ENCODE measurements at regions not wholly inside any gene's neighbourhood (a gene's known extent, or its start where the extent isn't known, plus 50 kb on each side); places are given as distances from the start of the nearest gene placed in this dataset.

- no peaks in the 10 kb centered on the region for H3K27me3 ChIP-seq (ENCODE audit: insufficient read depth, low read depth)
- POLR2A ChIA-PET (ENCODE audit: unreplicated experiment) = no interaction called here
- no peaks in the 10 kb centered on the region for H3K9me3 ChIP-seq (ENCODE audit: insufficient read depth, low read depth)
- no peaks in the 10 kb centered on the region for H3F3A ChIP-seq (ENCODE audit: insufficient read depth, low read depth)
- CTCF ChIA-PET = no interaction called here
- H3K79me2 ChIP-seq (ENCODE audit: low read depth) = no peaks in the 10 kb centered on the region
- H3K36me3 ChIP-seq (ENCODE audit: low read depth) = no peaks in the 10 kb centered on the region
- no peak overlapping the region for H3K4me2 ChIP-seq
- no peak for DNase-seq
- BruUV-seq (replicated peaks) = no TSS peak
- H2AFZ ChIP-seq = no peak overlapping the region
- H3K4me3 ChIP-seq = no peak overlapping the region
- no peaks in the 10 kb centered on the region for H3K9me2 ChIP-seq (ENCODE audit: insufficient read depth)
- H3K27ac ChIP-seq = no peak overlapping the region
- intact Hi-C loops (cut with micrococcal nuclease; ENCODE audit: unreplicated experiment) = no loop called here
- H4K20me1 ChIP-seq (ENCODE audit: insufficient read depth) = no peaks in the 10 kb centered on the region
- H3K4me1 ChIP-seq (replicated peaks; ENCODE audit: insufficient read depth) = no peaks in the 10 kb centered on the region
- TF ChIP-seq CTCF (conservative IDR thresholded peaks at IDR 0.05) (no peak), EZH2 (IDR thresholded peaks at IDR 0.05; ENCODE audit: low read depth) (no peak)
These were observed 190.7 kb upstream of the CXCR4 start for GRCh38 chr2:136308611-136309010.

GRCh38 chr2:136306836-136307235 lies 188.9 kb upstream of the CXCR4 start:
- intact Hi-C loops (cut with micrococcal nuclease; ENCODE audit: unreplicated experiment) = no loop called here
- no peaks in the 10 kb centered on the region for H3K27me3 ChIP-seq (ENCODE audit: insufficient read depth, low read depth)
- ChIA-PET POLR2A (ENCODE audit: unreplicated experiment) (no interaction called here), CTCF (no interaction called here)
- no peaks in the 10 kb centered on the region for H3K4me1 ChIP-seq (replicated peaks; ENCODE audit: insufficient read depth)
- H3F3A ChIP-seq (ENCODE audit: insufficient read depth, low read depth) = no peaks in the 10 kb centered on the region
- no peak overlapping the region for H3K4me2 ChIP-seq
- H3K27ac ChIP-seq = no peak overlapping the region
- no peak overlapping the region for H3K4me3 ChIP-seq
- no peak overlapping the region; the same call in 1 of the 2 replicates for H2AFZ ChIP-seq
- TF ChIP-seq CTCF (conservative IDR thresholded peaks at IDR 0.05) (no peak), EZH2 (IDR thresholded peaks at IDR 0.05; ENCODE audit: low read depth) (no peak)
- no peak for DNase-seq
- no peaks in the 10 kb centered on the region for H3K36me3 ChIP-seq (ENCODE audit: low read depth)
- no peaks in the 10 kb centered on the region for H3K9me2 ChIP-seq (ENCODE audit: insufficient read depth)
- no TSS peak for BruUV-seq (replicated peaks)
- H4K20me1 ChIP-seq (ENCODE audit: insufficient read depth) = no peaks in the 10 kb centered on the region
- no peaks in the 10 kb centered on the region for H3K9me3 ChIP-seq (ENCODE audit: insufficient read depth, low read depth)
- no peaks in the 10 kb centered on the region for H3K79me2 ChIP-seq (ENCODE audit: low read depth)

GRCh38 chr2:136305517-136306192 lies 187.7 kb upstream of the CXCR4 start:
- intact Hi-C loops (cut with micrococcal nuclease; ENCODE audit: unreplicated experiment) = no loop called here
- BruUV-seq (replicated peaks) = no TSS peak
- no peak for DNase-seq
- Histone ChIP-seq H3K9me2 (ENCODE audit: insufficient read depth) (no peaks in the 10 kb centered on the region), H3K36me3 (ENCODE audit: low read depth) (no peaks in the 10 kb centered on the region), H3K4me3 (no peak overlapping the region), H4K20me1 (ENCODE audit: insufficient read depth) (no peaks in the 10 kb centered on the region), H2AFZ (no peak overlapping the region), H3K27me3 (ENCODE audit: insufficient read depth, low read depth) (no peaks in the 10 kb centered on the region), H3K4me2 (no peak overlapping the region), H3F3A (ENCODE audit: insufficient read depth, low read depth) (no peaks in the 10 kb centered on the region), H3K9me3 (ENCODE audit: insufficient read depth, low read depth) (no peaks in the 10 kb centered on the region), H3K79me2 (ENCODE audit: low read depth) (no peaks in the 10 kb centered on the region), H3K27ac (no peak overlapping the region), H3K4me1 (replicated peaks; ENCODE audit: insufficient read depth) (no peaks in the 10 kb centered on the region)
- POLR2A ChIA-PET (ENCODE audit: unreplicated experiment) = no interaction called here
- CTCF ChIA-PET = no interaction called here
- TF ChIP-seq EZH2 (IDR thresholded peaks at IDR 0.05; ENCODE audit: low read depth) (no peak), CTCF (conservative IDR thresholded peaks at IDR 0.05) (no peak)
